ENCODE measurements at regions not wholly inside any gene's neighbourhood (a gene's known extent, or its start where the extent isn't known, plus 50 kb on each side); places are given as distances from the start of the nearest gene placed in this dataset.

DNA sequence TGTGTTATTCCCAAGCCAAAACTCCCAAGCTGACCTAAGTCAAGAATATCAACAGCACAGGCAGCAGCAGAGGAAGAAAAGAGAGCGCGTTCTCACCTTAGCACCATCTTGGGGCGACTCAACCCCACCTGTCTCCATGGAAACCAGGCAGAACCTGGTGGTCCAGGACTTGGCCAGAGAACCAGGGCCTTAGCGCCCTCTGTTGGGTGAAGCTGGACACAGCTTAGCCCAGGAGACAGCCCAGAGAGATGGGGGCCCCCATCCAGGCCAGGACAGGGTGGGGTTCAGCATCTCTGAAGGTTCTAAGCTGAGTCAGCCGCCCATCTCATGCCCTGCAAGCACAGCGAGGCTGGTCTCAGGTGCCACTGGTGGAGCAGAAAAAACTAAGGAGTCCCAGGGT is 60.1 kb upstream of the TMEM132E start:
- TF ChIP-seq, protein P1, sequence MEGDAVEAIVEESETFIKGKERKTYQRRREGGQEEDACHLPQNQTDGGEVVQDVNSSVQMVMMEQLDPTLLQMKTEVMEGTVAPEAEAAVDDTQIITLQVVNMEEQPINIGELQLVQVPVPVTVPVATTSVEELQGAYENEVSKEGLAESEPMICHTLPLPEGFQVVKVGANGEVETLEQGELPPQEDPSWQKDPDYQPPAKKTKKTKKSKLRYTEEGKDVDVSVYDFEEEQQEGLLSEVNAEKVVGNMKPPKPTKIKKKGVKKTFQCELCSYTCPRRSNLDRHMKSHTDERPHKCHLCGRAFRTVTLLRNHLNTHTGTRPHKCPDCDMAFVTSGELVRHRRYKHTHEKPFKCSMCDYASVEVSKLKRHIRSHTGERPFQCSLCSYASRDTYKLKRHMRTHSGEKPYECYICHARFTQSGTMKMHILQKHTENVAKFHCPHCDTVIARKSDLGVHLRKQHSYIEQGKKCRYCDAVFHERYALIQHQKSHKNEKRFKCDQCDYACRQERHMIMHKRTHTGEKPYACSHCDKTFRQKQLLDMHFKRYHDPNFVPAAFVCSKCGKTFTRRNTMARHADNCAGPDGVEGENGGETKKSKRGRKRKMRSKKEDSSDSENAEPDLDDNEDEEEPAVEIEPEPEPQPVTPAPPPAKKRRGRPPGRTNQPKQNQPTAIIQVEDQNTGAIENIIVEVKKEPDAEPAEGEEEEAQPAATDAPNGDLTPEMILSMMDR (IDR thresholded peaks at IDR 0.05), result no peak
- no peak for TF ChIP-seq POLR2A (IDR thresholded peaks at IDR 0.05)

Measured in prostate gland (tissue), 2 donors.